ENCODE measurements at regions not wholly inside any gene's neighbourhood (a gene's known extent, or its start where the extent isn't known, plus 50 kb on each side); places are given as distances from the start of the nearest gene placed in this dataset.
"Not testable (repeated sequence)": the region's sequence is repeated elsewhere in the genome, so short reads cannot be mapped to it uniquely, and the experiment has no call there.

- no peak for ATAC-seq
- DNase-seq (ENCODE audit: low spot score), result no peak
Measured at GRCh38 chr1:58931024-58931423, 147.2 kb upstream of the JUN start.

GRCh38 chr1:58931756-58932155 is 147.9 kb upstream of the JUN start:
- ATAC-seq (no peak), DNase-seq (ENCODE audit: low spot score) (no peak)

- peak; percentile 84 for ATAC-seq
- peak; percentile 51 for DNase-seq (ENCODE audit: low spot score)
Measured at GRCh38 chr1:58932859-58933598, 149.2 kb upstream of the JUN start.

- ATAC-seq, result no peak
Measured at GRCh38 chr1:58933599-58933926, 149.7 kb upstream of the JUN start.

GRCh38 chr1:58934706-58935105 is 150.9 kb upstream of the JUN start:
- DNase-seq (ENCODE audit: low spot score) (no peak), ATAC-seq (no peak)

More at GRCh38 chr1:58933599-58933926, 149.7 kb upstream of the JUN start:
- DNase-seq (ENCODE audit: low spot score), result no peak

GRCh38 chr1:58936973-58937372 is 153.1 kb upstream of the JUN start:
- ATAC-seq, result no peak
- DNase-seq (ENCODE audit: low spot score), result no peak

- no peak for DNase-seq (ENCODE audit: low spot score)
- no peak for ATAC-seq
Measured at GRCh38 chr1:58939146-58939545, 155.3 kb upstream of the JUN start.

GRCh38 chr1:58939666-58940370 is 156.0 kb upstream of the JUN start:
- no peak for DNase-seq (ENCODE audit: low spot score)
- no peak for ATAC-seq

- ATAC-seq (peak; percentile 34), DNase-seq (ENCODE audit: low spot score) (no peak)
Measured at GRCh38 chr1:58941471-58942289, 157.8 kb upstream of the JUN start.

GRCh38 chr1:58942759-58943191 is 158.9 kb upstream of the JUN start:
- ATAC-seq (no peak), DNase-seq (ENCODE audit: low spot score) (no peak)

GRCh38 chr1:58943776-58944175 is 159.9 kb upstream of the JUN start:
- DNase-seq (ENCODE audit: low spot score) (no peak), ATAC-seq (no peak)

- no peak for ATAC-seq
- DNase-seq (ENCODE audit: low spot score), result no peak
Measured at GRCh38 chr1:58944439-58944838, 160.6 kb upstream of the JUN start.

GRCh38 chr1:58946390-58946789 is 162.5 kb upstream of the JUN start:
- DNase-seq (ENCODE audit: low spot score) (no peak), ATAC-seq (no peak)

GRCh38 chr1:58948671-58949070 is 164.8 kb upstream of the JUN start:
- ATAC-seq, result no peak
- DNase-seq (ENCODE audit: low spot score), result no peak

GRCh38 chr1:58949551-58950220 is 165.8 kb upstream of the JUN start:
- no peak for ATAC-seq
- no peak for DNase-seq (ENCODE audit: low spot score)

- peak; percentile 39 for ATAC-seq
- DNase-seq (ENCODE audit: low spot score), result no peak
Measured at GRCh38 chr1:58950897-58951296, 167.1 kb upstream of the JUN start.

- not testable (repeated sequence) for DNase-seq (ENCODE audit: low spot score); ATAC-seq
Measured at GRCh38 chr1:58953951-58954350, 170.1 kb upstream of the JUN start.

- not testable (repeated sequence) for DNase-seq (ENCODE audit: low spot score); ATAC-seq
Measured at GRCh38 chr1:58963287-58963686, 179.4 kb upstream of the JUN start.

- DNase-seq (ENCODE audit: low spot score) (peak; percentile 51), ATAC-seq (peak; percentile 50)
Measured at GRCh38 chr1:58964428-58964827, 180.6 kb upstream of the JUN start.

- DNase-seq (ENCODE audit: low spot score), result peak; percentile 65
- peak; percentile 75 for ATAC-seq
Measured at GRCh38 chr1:58964880-58965279, 181.0 kb upstream of the JUN start.

Measured in left lobe of liver (tissue), 2 donors.